HG03159 (cell line): ENCODE measurements at regions not wholly inside any gene's neighbourhood (a gene's known extent, or its start where the extent isn't known, plus 50 kb on each side); places are given as distances from the start of the nearest gene placed in this dataset.

Experiments
- ATAC-seq: cut with Tn5 transposase; IDR thresholded peaks from one replicate; pipeline ENCODE4 v1.9.1; 2021; ENCODE audit warnings: mild to moderate bottlenecking, moderate library complexity; ENCODE audit not compliant: unreplicated experiment

DNA sequence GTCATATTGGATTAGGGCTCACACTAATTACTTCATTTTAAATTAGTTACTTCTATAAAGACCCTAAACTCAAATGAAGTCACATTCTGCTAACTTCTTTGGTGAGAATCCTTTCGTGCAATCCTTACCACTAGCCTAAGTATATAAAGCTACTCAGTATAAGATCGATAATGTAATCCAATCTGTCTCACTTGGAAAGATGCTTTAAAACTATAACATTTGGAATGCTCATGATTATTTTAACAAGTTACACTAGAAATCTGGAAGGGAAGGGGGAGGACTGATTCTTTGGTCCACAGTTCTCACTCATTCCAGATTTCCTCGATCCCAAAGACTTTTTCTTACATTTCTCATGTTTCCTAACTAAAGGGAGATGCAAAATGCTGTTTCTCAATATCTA is 336.4 kb upstream of the SLIT2 start:
- ATAC-seq = no peak

DNA sequence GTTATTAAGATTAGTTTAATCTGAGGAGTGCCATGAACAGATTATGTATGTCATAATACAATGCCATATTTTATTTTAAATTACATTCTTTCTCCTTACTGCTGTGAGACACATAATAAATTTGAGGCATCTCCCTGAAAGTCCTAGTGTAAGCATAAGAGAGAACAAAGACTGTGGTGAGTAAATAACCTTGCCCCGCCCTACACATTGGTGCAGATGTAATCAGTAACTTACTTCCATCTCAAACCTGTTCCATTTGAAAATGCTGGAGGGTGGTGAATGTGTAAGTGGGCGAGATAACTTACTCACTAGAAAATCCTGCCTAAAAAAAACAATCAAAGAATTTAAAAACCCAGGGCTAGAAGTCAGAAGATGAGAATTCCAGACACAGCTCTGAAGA is 338.1 kb upstream of the SLIT2 start:
- no peak for ATAC-seq

DNA sequence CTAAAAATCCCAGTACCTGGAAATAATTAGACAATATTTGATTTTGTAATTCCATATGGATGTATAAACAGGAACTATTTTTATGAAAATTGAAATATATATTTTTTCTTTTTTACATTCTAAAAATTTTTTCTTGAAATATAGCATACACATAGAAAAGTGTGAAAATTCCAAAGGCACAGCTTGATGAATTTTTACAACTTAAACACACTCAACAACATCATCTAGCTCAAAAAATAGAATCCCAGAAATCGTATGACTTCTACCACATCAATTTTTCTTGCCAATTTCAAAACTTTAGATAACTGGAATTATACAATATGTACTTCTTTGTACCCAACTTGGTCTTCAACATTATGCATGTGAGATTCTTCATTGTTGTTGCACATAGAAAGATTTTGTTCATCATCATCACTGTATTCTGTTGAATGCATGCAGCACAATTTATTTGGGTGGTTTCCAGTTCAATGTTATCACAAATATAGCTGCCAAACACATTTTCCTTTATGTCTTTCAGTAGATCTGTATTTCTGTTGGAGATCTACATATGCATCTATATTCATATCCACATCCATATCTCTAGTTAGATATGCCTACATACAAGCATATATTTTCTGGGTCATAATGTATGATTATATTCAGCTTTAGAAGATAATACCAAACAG is 340.7 kb upstream of the SLIT2 start:
- ATAC-seq = no peak

DNA sequence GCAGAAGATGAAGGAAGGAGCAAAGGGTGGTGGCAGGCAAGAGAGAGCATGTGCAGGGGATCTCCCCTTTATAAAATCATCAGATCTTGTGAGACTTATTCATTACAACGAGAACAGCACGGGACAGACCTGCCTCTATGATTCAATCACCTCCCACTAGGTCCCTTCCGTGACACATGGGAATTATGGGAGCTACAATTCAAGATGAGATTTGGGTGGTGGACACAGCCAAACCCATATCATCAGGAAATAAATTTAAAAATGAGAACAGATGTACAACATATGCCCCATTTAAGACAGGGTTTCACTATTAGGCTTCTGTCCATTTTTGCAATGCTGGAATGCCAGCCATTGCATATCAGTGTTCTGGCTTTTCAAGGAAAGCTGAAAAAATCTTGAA is 346.7 kb upstream of the SLIT2 start:
- ATAC-seq = no peak

DNA sequence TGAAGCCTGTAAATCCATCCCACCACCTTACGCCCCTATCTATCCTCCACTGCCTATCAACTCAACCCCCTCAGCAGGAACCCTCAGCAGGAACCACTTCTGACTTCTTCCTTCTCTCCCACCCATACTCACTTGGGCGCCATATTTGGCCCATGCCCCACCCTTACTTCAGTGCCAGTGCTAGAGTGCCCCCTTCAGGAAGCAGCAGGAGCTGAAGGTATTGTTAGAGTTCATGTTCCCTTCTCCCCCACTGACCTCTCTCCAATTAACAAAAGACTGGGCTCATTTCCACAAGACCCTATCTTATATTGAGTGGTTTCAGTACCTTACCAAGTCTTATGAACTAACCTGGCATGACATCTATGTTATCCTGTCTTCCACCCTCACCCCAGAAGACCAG is 363.1 kb upstream of the SLIT2 start:
- no peak for ATAC-seq

DNA sequence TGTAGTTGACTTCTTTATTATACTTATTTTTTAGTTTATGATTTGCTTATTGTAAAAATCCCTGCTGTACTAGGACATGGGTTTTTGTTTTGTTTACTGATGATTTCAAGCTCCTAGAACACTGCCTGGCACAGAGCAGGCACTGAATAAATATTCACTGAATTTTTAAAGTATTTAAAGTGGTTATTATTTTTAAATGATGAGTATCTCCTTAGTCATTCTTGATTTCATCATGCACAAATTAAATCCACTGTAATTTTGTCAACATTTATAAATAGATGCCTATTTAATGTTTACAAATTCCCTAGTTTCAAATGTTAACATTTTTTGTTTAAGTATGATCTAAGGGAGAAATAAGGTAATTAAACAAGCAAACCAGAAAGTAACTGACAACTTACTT is 367.9 kb upstream of the SLIT2 start:
- no peak for ATAC-seq

DNA sequence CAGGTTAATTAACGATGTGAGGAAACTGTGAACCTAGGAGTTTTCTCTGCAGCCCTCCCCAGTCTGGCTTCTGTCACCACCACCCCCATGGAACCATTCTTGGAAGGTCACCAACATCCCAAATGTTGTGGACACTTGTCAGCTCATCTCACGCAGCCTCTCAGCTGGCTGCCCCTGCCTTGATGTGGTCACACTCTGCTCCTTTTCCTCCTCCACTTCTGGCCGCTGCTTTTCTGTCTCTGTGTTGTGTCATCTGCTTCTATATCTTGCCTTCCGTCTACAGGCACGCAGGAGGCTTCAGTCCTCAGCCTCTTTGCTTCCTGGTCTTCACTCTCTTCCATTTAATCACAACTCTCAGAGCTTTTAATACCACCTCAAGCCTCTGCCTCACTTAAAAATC is 371.5 kb upstream of the SLIT2 start:
- ATAC-seq = no peak

DNA sequence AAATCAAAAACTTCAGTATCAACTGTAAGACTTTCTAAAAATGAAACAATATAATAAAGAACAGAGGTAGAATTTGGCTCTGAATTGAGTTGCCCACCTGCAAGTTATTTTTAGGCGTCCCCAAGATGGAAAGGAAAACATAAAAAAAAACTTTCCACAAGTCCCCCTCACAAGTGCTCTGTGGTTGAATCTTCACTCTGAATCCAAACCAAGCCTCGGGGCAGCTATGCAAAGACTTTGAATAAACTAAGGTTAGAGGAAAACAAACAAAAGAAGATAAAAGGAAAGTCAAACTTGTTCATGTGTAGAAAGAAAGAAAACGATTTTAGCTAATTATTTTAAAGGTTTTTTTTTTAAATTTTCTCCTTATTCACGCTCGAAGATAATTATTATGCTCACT is 372.4 kb upstream of the SLIT2 start:
- ATAC-seq = no peak

DNA sequence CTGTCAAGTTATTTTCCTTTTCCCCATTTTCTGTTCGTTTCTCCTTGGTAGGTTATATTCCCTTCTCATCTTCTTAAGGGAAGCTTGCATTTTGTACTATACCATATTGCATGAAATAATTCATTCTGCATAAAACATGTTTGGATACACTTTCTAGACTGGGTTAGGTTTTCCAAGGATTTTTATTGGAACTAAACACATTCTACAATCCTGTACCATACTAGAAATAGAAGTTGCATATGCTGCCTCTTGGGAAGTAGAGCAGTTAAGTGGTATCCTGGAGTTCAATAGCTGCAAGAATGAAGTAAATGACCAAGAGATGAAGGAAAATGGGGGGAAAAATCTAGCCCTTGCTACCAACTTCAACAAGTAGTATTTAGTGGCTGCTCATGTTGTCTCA is 393.7 kb upstream of the SLIT2 start:
- no peak for ATAC-seq

DNA sequence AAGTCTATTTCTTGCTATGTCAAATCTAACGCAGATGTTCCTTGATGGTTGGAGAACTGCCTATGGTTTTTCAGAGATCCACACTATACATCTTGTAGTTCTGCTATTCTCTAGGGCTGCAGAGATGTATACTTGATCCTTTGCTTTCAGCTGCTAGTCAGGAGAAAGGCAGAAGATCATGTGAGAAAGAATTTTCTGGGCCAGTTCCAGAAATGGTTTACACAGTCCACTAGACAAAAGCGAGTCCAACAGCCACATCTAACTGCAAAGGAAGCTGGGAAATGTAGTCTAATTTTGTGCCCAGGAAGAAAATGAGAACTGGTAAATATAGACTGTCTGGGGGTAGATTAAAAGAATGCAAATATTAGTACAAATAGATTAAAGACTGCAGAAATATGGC is 394.3 kb upstream of the SLIT2 start:
- ATAC-seq = no peak

DNA sequence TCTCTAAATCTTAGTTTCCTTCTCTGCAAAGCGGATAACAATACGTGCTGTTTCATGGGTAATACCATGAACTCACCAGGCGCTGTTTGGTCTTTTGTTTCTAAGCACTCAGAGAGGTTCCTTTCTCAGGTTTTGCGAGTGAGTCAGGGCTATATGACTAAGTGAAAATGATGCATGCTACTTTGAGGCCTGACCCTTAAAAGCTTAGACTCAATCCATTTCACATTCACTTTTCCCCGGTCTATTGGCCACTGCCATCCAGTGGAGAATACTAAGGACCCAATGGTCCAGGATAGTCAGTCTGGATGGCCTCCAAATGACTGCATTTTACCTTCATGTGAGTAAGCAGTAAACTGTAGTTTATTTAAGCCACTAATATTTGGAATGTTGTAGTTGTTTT is 400.8 kb upstream of the SLIT2 start:
- ATAC-seq = no peak

DNA sequence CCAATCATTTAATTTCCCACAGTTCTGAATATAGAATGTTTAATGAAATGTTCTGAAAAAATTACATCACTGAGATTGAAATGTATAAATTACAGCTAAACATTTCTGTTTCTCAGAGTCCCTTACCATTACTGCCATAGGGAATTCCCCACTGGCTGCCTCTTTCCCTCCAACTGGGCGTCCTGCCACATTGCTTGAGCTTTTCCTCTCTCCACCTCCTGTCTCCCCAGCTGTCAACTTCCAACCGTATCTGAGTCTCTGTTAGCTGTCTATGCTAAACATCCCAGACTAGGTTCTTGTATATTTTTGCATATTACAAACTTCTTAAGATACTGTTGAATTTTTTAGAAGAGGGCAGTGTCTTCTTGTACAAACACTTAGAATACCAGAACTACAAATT is 407.3 kb upstream of the SLIT2 start:
- no peak for ATAC-seq

DNA sequence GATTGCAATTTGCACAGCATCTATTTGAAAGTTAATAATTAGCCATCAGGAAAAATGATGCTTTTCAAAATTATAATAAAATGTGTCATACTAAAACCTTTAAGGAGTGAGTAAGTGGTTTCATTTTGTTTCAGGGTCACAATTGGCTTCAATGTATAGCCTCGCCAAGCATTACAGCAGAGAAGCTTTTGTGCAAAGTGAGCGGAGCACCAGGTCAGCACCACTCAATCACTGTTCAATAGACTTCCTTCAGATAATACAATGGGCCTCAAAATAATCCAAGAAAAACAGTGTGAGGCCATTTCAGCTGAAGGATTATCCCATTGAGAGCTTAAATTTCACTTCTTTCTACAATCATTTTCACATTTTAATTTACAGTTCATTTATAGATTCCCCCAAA is 409.2 kb upstream of the SLIT2 start:
- ATAC-seq = no peak

DNA sequence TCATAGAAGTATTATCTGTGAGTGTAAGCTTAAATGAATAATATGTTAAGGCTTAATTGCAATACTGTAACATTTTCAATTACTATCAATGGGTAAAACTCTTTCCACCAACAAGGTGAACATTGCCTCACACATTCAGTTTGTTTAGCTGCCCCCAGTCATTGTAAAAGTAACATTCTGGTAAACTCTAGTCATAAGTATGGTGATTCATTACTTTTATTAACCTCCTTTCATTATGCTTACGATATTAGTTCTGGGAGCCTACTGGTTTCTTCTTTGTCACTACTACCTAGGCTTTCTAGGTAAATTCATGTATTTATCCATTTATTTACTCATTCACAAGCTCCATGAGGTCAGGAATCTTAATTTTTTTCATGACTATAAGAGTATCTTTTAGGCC is 412.8 kb upstream of the SLIT2 start:
- ATAC-seq = no peak

DNA sequence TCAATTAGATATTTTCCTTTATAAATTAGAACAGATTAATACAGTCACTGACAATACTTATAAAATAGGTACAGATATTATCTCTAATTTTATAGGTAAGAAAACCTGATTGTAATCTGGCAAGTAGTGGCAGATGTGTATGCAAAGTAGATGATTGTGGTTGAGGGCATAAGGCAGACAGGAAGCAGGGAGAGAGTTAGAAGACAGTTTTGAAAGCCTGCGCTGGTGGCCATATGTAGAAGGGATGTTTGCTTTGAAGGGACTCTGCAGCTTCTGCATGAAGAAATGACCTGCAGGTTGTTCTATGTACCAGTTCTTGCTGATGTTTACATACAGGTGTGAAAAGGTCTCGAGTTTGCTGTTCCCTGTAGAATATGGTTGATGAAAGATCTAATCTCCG is 416.3 kb upstream of the SLIT2 start:
- ATAC-seq = no peak

DNA sequence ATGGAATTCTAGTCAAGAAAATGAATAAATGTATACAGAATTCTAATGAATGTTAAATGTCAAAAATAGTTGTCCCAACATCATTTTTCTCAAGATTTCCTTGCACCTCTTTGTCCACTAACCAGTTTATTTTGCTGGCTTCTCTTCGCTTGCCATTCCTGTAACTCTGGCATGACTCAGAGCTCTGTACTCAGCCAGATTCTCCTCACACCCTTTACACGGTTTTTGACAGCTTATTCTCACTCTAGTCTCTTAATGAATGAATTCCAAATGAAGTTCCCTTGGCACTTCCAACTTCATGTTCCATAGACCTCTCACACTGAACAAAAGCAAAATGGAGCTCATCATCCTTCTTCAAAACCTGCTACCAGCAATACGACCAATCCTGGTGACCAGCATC is 419.3 kb upstream of the SLIT2 start:
- ATAC-seq = no peak

DNA sequence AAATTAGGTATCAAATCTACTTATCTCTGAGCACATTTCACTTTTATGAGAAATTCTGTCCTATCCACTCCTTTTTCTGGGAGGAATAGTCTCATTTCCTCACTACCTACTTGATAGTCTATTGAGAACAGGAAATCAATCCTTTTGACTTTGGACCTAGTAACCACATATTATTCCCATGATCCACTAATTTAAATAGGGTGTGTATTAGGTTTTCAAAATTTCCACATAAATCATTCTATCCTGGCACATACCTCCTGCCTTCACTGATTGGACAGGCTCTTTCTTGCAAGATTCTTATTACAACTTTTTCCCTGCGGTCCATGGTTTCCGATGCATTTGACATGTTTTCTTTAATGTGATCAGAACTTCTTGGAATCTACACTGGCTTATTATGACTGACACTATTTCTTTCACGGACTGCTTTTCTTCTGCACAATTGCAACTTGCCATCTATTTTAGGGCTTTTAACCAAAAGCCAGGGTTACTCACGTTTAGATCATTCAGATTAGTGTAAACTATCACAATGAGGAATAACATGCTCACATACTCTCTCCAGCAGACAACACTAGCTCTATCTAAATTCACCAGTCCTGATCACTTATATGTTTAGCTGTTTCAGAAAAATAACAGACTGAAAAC is 419.9 kb upstream of the SLIT2 start:
- no peak for ATAC-seq

DNA sequence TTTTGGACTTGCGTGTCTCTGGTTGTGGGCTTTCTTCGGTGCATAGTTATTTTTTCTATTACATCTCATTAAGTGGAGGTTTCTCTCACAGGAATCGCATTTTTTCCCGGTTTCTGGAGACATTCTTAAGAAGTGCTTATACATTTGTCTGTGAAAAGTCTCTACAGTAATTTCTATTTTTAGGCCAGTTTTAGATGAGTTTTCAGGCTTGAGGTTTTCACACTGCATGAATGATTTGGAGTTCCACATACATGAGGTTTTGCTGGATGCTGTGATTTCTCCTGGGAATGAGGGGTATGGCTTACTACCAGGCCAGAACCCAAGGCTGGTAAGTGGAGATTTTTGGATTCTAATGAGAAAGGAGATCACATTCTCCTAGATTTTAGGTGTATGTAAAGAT is 422.6 kb upstream of the SLIT2 start:
- no peak for ATAC-seq

DNA sequence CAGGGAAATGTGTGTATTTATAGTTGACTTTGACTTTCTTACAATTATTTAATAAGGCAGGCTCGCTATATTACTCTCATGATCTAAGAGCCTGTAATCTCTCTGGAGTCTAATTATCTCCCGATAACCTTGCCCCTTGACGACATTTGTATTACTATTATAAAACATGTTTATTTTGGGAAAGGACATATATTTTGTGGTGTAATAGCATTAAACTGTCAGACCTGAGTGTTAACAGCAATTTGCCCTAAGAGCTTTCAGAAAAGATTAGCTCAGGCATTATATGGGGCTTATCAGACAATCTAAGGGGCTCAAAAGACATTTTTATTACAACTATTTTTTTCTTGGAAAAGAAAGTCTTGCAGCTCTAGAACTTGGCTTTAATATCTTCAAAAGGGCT is 427.9 kb upstream of the SLIT2 start:
- no peak for ATAC-seq

DNA sequence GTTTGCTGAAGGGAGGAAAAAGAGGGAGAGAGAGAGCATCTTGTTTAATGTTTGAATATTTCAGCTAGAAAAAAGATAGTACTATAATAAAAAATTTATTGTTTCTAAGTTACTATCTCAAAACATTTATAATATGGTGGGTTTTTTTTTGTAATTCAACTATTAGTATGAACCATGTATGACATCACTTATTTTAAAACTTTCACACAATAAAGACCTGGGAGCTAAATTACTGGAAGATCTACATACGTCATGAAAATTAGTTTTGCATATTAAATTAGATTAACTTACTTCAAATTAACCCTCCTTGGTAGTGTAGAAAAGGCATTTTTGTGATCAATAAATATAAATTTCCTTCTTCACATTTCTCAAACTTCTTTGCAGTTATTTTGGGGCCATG is 432.0 kb upstream of the SLIT2 start:
- ATAC-seq = no peak

DNA sequence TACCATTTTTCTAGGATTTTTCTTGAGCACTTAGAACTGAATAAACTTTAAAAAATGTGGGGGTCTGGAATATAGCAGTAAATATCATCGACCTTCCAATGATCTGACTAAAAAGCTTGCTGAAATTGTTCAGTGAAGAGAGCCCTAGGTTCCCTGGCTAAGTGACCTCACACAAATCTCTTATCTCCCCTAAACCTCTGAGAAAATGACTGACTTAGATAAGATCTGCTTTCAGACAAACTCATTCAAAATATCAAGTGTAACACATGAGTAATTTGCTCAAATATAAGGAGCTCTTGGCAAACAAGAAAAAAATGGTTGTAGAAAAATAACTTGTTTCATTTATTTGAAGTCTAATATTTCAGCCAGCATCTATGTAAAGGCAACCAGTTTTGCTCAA is 441.7 kb upstream of the SLIT2 start:
- no peak for ATAC-seq

DNA sequence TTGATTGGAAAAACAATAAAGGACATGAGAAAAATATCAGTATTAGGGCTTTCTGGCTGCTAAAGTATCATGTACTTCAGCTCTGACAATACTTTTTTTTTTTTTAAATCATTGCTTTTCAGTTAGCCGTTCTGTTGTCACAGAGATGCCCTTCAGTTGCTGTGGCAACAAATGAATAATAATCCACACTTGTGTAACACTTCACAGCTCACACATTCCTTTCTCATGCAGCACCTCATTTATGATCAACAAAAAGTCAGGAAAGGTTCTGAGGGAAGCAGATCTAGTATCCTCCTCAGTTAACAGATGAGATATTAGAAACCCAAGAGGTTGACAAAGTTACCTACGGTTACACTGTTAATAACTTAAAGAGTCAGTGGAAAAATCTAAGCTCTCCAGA is 444.2 kb upstream of the SLIT2 start:
- no peak for ATAC-seq

DNA sequence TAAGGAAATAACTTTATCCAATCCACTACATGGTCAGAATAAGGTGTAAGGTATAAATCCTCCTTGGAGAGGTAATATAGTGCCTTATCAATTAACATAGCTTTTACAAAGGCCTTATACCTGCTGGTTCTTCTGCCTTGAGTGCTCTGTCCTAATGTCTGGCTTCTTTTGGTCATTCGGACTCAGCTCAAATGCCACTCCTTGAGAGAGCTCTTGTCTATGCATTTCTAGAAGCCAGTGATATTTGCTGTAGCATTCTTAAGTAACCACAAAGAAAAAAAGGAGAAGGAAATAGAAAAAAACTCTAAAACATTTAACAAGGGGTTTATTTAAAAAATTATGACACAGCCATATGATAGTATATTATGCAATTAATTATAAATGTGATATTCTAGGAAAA is 444.8 kb upstream of the SLIT2 start:
- no peak for ATAC-seq
